SK-N-SH (cell line): ENCODE measurements at regions not wholly inside any gene's neighbourhood (a gene's known extent, or its start where the extent isn't known, plus 50 kb on each side); places are given as distances from the start of the nearest gene placed in this dataset.

Experiments
- CTCF ChIP-seq: fragments of 200-600 bp; sonication (generic); IDR thresholded peaks from 2 replicates; pipeline ENCODE4 v1.6.1; 2017; ENCODE audit warnings: antibody characterized with exemption, mild to moderate bottlenecking, moderate library complexity
- EP300 ChIP-seq, 2 experiments: IDR thresholded peaks; 2 replicates each; pipeline versions ENCODE4 v1.4.0 to v1.6.1; 2012; ENCODE audit warnings: borderline replicate concordance in 1 of 2, low read depth in 1 of 2, low read length in 1 of 2
- EZH2phosphoT487 ChIP-seq: fragments of 200-600 bp; sonication (generic); IDR thresholded peaks from 2 replicates; pipeline ENCODE4 v1.6.1; 2017; ENCODE audit warnings: low read depth, mixed run types, mild to moderate bottlenecking, antibody characterized with exemption, moderate library complexity, borderline replicate concordance
- NFIC ChIP-seq: IDR thresholded peaks from 2 replicates; pipeline ENCODE4 v1.4.0; 2012; ENCODE audit warnings: borderline replicate concordance
- POLR2AphosphoS5 ChIP-seq: IDR thresholded peaks from 2 replicates; pipeline ENCODE4 v1.6.1; 2012; ENCODE audit warnings: low read depth, low read length
- SMC3 ChIP-seq: IDR thresholded peaks from 2 replicates; pipeline ENCODE4 v1.6.1; 2012; ENCODE audit warnings: low read depth, low read length, improper control_type of control experiment

GRCh38 chrX:27132862-27133261 lies 330.3 kb downstream of the PPP4R3C start:
- no peak for TF ChIP-seq CTCF
- no peak for TF ChIP-seq EZH2phosphoT487
- TF ChIP-seq NFIC, result no peak
- TF ChIP-seq EP300 (IDR thresholded peaks at IDR 0.05; ENCODE audit: borderline replicate concordance in 1 of 2, low read depth in 1 of 2, low read length in 1 of 2), result no peak
- no peak for TF ChIP-seq SMC3
- no peak for TF ChIP-seq POLR2AphosphoS5
